Caki2 (cell line): ENCODE measurements at regions not wholly inside any gene's neighbourhood (a gene's known extent, or its start where the extent isn't known, plus 50 kb on each side); places are given as distances from the start of the nearest gene placed in this dataset.
A peak's percentile ranks its signal among the peaks of the same experiment; 100 is the strongest.

Experiments
- DNase-seq: peaks from one replicate; pipeline ENCODE4 v3.0.0-alpha.2; 2015; ENCODE audit warnings: low read depth
- in situ Hi-C: cut with HindIII; loops from 2 replicates; pipeline ENCODE4 v1.10.0; 2016; ENCODE audit warnings: low sequenced_read_pairs, low pct_unique_long_range_greater_than_20kb, mixed read lengths

- in situ Hi-C loops: no loop called here
- DNase-seq: no peak
These were observed 225.0 kb upstream of the PRMT6 start for GRCh38 chr1:106831511-106831910.

DNA sequence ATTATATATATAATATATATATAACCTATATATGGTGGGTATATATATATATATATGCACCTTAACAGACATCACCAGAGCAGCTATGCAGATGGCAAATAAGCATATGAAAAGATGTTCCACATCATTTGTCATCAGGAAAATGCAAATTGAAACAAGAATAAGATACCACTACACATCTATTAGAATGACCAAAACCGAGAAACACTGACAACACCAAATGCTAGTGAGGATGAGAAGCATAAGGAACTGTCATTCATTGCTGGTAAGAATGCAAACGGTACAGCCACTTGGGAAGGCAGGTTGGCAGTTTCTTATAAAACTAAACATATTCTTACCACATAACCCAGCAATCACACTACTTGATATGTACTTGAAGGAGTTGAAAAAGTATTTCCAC, 219.8 kb upstream of the PRMT6 start:
- in situ Hi-C loops: no loop called here
- no peak for DNase-seq

GRCh38 chr1:106843518-106843917, 213.0 kb upstream of the PRMT6 start:
- DNase-seq: no peak
- in situ Hi-C loops: no loop called here

GRCh38 chr1:106846656-106847055, 209.8 kb upstream of the PRMT6 start:
- peak; percentile 59 for DNase-seq
- in situ Hi-C loops: no loop called here

- no peak for DNase-seq
- in situ Hi-C loops: no loop called here
These were observed 195.4 kb upstream of the PRMT6 start for GRCh38 chr1:106861110-106861509.

DNA sequence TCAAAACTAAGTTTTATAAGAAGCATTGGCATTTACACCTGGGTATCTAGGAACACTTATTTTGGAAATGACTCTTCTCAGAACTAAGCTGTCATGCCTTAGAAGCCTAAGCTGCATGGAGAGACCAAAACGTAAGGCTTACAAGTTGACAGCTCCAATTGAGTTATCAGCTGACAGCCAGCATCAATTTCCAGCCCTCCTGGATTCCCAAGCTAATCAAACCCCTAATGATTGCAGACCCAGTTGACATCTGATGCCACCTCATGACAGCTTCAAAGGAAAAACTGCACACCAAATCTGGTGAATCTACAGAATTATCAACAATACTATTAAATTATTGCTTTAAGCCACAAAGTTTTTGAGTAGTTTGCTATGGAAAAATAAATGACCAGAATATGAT, 187.6 kb upstream of the PRMT6 start:
- no peak for DNase-seq
- in situ Hi-C loops: no loop called here

DNA sequence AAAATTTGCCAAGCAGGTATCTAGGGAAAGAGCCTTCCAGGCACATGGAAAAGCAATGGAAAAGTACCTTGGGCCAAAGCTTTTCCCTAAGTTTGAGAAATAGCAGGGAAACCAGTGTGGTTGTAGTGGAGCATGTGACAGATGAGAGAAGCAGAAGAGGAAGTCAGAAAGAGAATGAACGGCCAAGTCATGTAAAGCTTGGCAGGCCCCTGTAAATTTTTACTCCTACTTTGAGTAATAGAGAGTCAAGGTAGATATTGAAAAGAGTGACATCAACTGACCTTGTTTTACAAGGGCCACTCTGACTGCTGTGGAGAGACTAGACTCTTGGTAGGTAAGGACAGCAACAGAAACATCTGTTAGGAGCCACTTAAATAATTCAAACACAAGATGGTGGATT, 180.9 kb upstream of the PRMT6 start:
- in situ Hi-C loops: no loop called here
- no peak for DNase-seq

DNA sequence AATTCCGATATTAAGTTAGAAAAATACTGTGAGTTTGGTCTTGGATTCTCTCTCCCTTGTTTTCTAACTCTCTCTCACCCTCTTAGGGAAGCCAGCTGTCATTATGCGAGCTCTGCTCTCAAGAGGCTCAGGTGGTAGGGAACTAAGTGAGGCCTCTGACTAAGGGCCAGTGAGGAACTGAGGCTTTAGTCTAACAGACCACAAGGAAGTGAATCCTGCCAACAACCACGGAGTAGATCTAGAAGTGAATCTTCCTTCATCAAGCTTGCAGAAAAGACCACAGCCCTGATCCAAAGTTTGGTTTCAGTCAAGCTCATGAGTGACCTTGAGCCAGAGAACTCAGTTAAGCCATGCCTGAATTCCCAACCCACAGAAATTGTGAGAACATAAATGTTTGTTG, 180.1 kb upstream of the PRMT6 start:
- no peak for DNase-seq
- in situ Hi-C loops: no loop called here

DNA sequence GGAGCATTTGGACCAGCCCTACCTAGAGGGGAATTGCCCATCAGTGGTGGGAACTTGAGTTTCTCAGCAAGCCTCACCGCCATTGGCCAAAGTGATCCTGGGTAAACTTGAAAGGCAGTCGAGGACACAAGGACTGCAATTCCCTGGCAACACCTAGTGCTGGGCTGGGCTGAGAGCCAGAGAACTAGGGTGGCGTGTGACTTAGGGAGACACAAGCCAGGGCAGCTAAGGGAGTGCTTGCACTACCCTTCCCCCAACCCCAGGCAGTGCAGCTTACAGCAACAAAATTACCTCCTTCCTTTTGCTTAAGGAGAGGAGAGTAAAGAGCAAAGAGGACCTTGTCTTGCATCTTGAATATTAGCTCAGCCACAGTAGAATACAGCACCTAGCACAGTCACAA, 176.9 kb upstream of the PRMT6 start:
- in situ Hi-C loops: no loop called here
- DNase-seq: peak; percentile 1

GRCh38 chr1:106880226-106880625, 176.2 kb upstream of the PRMT6 start:
- DNase-seq: no peak
- in situ Hi-C loops: no loop called here

GRCh38 chr1:106883208-106883607, 173.3 kb upstream of the PRMT6 start:
- in situ Hi-C loops: no loop called here
- no peak for DNase-seq

GRCh38 chr1:106889059-106889458, 167.4 kb upstream of the PRMT6 start:
- in situ Hi-C loops: no loop called here
- DNase-seq: no peak

- DNase-seq: no peak
- in situ Hi-C loops: no loop called here
These were observed 166.9 kb upstream of the PRMT6 start for GRCh38 chr1:106889583-106889982.

- DNase-seq: no peak
- in situ Hi-C loops: no loop called here
These were observed 158.5 kb upstream of the PRMT6 start for GRCh38 chr1:106897976-106898375.

DNA sequence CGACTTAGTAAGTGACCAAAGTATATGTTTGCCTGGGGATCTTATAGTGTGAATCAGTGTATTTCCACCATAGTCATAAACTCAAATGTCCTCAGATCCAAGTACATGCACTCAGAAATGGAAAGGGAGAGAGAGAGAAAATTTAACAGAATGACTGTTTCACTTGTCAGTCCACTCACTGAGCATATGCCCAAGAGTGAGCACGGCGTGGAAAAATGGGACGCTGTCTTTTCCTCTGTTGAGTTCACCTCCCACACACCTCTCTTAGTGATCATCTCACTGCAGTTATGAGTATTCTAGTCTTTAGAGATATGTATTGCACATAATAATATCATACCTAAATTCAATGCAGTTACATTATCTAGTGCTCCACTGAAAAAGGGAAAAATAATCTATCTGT, 156.8 kb upstream of the PRMT6 start:
- DNase-seq: no peak
- in situ Hi-C loops: no loop called here

DNA sequence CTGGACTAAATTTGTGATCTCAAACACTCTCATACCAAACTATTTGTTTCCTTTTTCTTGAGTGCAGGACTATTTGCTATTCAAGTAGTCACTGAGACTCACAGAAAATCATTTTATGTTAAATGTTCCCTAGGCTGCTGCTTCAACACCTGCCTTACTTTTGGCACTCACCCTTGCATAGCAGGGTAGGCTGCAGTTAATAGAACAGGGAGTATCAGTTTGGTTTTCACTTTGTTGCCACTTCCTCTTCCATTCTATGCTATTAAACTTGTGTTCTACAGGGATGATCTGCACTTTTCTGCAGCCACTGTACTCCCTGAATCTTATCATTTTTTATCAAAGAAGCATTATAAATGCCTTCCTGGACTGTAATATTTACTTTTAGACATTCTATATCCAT, 148.7 kb upstream of the PRMT6 start:
- in situ Hi-C loops: no loop called here

DNA sequence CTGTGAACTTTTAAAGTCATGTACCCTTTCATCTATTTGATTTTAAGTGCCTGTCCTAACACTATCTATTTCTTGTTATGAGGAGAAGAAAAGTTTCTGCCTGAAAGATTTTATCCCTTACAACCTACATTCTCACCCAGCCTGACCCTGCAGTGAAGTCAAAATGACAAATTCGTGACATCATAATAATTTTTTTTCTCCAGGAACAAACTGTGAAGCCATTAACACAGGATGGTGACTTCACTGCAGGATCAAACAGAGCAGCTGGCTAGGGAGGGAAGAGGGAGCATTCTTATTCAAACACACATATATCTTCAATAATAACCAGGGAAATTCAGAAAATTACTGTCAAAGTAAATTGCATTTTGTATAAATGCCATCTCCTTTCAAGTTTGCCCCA, 147.8 kb upstream of the PRMT6 start:
- in situ Hi-C loops: no loop called here
- DNase-seq: no peak

More for the DNA sequence above, 148.7 kb upstream of the PRMT6 start:
- no peak for DNase-seq

- in situ Hi-C loops: no loop called here
- no peak for DNase-seq
These were observed 145.7 kb upstream of the PRMT6 start for GRCh38 chr1:106910798-106911197.

DNA sequence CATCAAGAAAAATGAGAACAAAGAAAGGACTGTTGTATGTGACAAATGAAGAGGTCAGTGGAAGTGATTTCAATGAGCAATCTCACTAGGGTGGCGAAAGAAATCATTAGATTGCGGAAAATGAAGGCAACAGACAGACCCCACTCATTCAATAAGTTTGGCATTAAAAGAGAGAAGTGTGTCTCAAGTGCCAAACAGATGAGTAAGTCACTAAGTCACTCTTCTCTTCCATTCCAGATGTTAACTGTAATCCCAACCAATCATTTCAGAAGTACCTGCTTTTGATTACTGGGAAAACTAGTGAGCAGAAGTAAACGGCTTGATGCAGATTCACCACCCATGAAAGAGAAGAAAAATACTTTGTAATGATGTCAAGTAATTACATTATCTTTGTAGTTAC, 144.3 kb upstream of the PRMT6 start:
- in situ Hi-C loops: no loop called here
- no peak for DNase-seq

DNA sequence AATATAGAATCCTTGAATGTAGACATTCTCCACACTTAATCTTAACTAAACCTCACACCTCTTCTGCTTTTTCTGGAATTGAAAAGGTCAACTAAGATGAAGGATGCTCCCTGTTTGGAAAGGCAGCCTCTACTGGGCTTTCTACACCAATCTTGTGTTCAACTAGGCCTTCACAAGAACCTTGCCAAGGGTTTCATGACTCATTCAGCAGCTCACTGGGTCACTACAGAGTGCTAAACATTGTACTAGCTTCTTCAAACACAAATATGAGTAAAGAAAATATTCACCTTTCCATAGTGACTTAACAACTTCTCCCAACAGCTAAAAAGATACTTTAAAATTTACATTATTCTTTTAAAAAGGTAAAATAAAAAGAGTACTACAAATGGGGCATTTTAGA, 135.3 kb upstream of the PRMT6 start:
- in situ Hi-C loops: no loop called here
- no peak for DNase-seq

DNA sequence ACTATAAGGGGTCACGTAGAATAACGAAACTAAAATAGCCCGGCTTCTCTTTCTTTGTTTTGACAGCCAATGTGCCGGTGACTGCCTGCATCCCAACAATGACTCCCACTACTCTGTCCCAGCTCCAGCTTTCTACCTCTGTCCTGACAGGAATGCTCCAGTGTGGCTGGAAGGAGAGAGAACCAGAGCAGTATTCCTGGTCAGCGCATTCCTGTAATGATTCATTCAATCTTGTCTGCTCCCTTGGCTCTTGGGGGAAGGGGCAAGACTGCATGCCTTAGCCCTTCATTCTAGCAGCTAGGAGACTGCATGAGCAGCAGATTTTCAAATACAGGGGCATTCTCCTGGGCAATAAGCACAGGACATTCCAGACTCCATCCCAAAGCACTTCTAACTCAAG, 132.1 kb upstream of the PRMT6 start:
- in situ Hi-C loops: no loop called here
- DNase-seq: no peak
